AG09309 (cell line): ENCODE measurements at regions not wholly inside any gene's neighbourhood (a gene's known extent, or its start where the extent isn't known, plus 50 kb on each side); places are given as distances from the start of the nearest gene placed in this dataset.

Source experiments
- DNase-seq: peaks from one replicate; pipeline ENCODE4 v3.0.0-alpha.2; 2010; ENCODE audit warnings: low read depth
- H3K4me3 ChIP-seq: 2 replicates; pipeline ENCODE4 v1.5.1; 2011; ENCODE audit warnings: mild to moderate bottlenecking, low read depth, low read length, moderate library complexity; ENCODE audit not compliant: control insufficient read depth
- CTCF ChIP-seq: IDR thresholded peaks from 2 replicates; pipeline ENCODE4 v1.5.1; 2011; ENCODE audit warnings: mild to moderate bottlenecking, low read depth, low read length, inconsistent platforms; ENCODE audit not compliant: insufficient read depth, control insufficient read depth; ENCODE audit errors: missing control alignments

- DNase-seq = peak; percentile 52
These were observed 494.3 kb downstream of the COG6 start for GRCh38 chr13:40149611-40150274.

GRCh38 chr13:40151673-40152072 lies 496.2 kb downstream of the COG6 start:
- TF ChIP-seq CTCF = no peak
- H3K4me3 ChIP-seq = no peak overlapping the region
- DNase-seq = no peak

More at GRCh38 chr13:40149611-40150274, 494.3 kb downstream of the COG6 start:
- no peak overlapping the region for H3K4me3 ChIP-seq
- no peak for TF ChIP-seq CTCF

GRCh38 chr13:40152145-40152544 lies 496.7 kb downstream of the COG6 start:
- DNase-seq = peak; percentile 51
- H3K4me3 ChIP-seq = no peak overlapping the region
- peak; percentile 13 for TF ChIP-seq CTCF

- no peak for DNase-seq
These were observed 497.5 kb downstream of the COG6 start for GRCh38 chr13:40152922-40153321.

GRCh38 chr13:40153516-40153915 lies 498.1 kb downstream of the COG6 start:
- H3K4me3 ChIP-seq = no peak overlapping the region
- TF ChIP-seq CTCF = no peak
- DNase-seq = no peak

More at GRCh38 chr13:40152922-40153321, 497.5 kb downstream of the COG6 start:
- no peak overlapping the region for H3K4me3 ChIP-seq
- TF ChIP-seq CTCF = no peak

- H3K4me3 ChIP-seq = no peak overlapping the region
- no peak for TF ChIP-seq CTCF
- no peak for DNase-seq
These were observed 499.7 kb downstream of the COG6 start for GRCh38 chr13:40155201-40155600.
